ENCODE measurements at regions not wholly inside any gene's neighbourhood (a gene's known extent, or its start where the extent isn't known, plus 50 kb on each side); places are given as distances from the start of the nearest gene placed in this dataset.

GRCh38 chr7:114255404-114255841, 159.2 kb upstream of the FOXP2 start:
- TF ChIP-seq CTCF (IDR thresholded peaks at IDR 0.05) = no peak
- no peak for TF ChIP-seq ZBTB33 (IDR thresholded peaks at IDR 0.05; ENCODE audit: borderline replicate concordance, low read depth)

Data from SK-N-SH (cell line).